Lower leg skin (tissue), 4 donors: ENCODE measurements at regions not wholly inside any gene's neighbourhood (a gene's known extent, or its start where the extent isn't known, plus 50 kb on each side); places are given as distances from the start of the nearest gene placed in this dataset.

ENCODE experiments used
- DNase-seq, 2 donors: peaks; one replicate each; pipeline ENCODE4 v3.0.0-alpha.2; 2019; ENCODE audit warnings: low spot score in 2 of 2
- H3K4me3 ChIP-seq: fragments of 200-600 bp; sonication (generic); 2 replicates; pipeline ENCODE4 v1.5.1; 2017; ENCODE audit warnings: mild to moderate bottlenecking, low read depth; ENCODE audit not compliant: poor library complexity, severe bottlenecking
- POLR2A ChIP-seq, 2 donors: fragments of 450-650 bp; IDR thresholded peaks; one replicate each; pipeline ENCODE4 v1.6.1; 2016 to 2017; ENCODE audit warnings: antibody characterized with exemption in 2 of 2, mild to moderate bottlenecking in 1 of 2, moderate library complexity in 1 of 2
- WGBS, 2 donors: methylation state at CpG; one replicate each; pipeline ENCODE4 v1.1.5; 2018; 5-methylcytosine and 5-hydroxymethylcytosine counted together
- intact Hi-C: fragments of 100-400 bp; cut with DNase I; formaldehyde crosslinking; loops from one replicate; pipeline ENCODE4 v1.15.0; 2023; ENCODE audit warnings: low total_unique reads
- TF ChIP-seq, protein P1 (sequence below), 3 donors: fragments of 450-650 bp; IDR thresholded peaks; one replicate each; pipeline ENCODE4 v1.5.1; 2016; ENCODE audit warnings: antibody characterized with exemption in 3 of 3, mild to moderate bottlenecking in 3 of 3, moderate library complexity in 2 of 3

DNA sequence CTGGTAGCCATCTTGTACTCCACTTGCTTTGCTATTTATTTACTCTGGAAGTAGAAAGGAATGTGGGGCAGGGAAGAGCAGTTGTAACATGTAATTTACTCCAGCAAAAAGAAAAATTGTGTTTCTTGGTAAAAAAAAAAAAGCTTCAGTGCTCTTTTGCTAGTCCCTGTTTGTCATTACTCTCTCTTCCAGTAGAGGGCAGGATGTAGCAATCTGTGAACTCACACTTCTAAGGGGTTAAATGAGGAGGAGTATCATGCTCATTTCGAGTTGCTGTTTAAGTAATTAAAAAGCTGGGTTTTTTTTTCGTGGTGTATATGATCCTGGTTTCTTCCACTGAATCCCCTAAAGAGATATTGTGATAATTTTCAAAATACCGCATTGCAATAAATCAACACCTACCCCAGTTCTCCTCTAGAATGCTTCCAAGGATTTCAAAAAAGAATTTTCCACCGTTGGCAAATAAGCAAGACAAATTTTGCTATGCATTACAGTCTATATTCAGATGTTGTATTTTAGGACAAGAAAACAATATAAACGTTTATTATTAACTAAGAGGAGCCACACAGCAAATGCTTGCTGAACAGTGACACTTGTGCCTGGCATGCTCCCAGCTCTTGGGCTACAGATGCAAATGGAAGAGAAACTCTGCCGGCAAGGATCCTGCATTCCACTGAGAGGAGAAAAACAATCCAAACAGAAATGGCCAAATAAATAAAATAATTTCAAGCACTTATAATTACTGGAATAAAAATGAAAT is 261.6 kb downstream of the ASXL3 start:
- intact Hi-C loops = no loop called here
- DNase-seq = no peak
- TF ChIP-seq, protein P1, sequence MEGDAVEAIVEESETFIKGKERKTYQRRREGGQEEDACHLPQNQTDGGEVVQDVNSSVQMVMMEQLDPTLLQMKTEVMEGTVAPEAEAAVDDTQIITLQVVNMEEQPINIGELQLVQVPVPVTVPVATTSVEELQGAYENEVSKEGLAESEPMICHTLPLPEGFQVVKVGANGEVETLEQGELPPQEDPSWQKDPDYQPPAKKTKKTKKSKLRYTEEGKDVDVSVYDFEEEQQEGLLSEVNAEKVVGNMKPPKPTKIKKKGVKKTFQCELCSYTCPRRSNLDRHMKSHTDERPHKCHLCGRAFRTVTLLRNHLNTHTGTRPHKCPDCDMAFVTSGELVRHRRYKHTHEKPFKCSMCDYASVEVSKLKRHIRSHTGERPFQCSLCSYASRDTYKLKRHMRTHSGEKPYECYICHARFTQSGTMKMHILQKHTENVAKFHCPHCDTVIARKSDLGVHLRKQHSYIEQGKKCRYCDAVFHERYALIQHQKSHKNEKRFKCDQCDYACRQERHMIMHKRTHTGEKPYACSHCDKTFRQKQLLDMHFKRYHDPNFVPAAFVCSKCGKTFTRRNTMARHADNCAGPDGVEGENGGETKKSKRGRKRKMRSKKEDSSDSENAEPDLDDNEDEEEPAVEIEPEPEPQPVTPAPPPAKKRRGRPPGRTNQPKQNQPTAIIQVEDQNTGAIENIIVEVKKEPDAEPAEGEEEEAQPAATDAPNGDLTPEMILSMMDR (IDR thresholded peaks at IDR 0.05) = no peak
- no peak for TF ChIP-seq POLR2A (IDR thresholded peaks at IDR 0.05)
- no peak overlapping the region for H3K4me3 ChIP-seq
- 5 to 9% methylated on average over 6 of the region's 6 CpGs for WGBS, 2 donors

DNA sequence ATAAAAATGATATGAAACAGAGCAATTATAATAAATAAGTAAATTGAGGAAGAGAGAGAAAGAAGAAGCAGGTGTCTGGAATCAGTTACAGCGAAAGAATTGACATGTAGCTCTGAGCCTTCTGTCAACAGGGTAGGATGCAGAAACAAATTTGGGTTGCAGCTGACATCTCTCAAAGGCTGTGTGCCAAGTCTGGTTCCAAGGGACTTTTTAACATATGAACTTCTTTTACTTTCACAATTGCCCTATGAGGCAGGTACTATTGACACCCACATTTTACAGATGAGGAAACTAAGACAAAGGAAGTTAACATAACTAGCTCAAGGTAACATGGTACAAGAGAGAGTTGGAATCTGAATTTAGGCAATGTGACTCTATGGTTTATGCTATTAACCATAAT is 260.0 kb downstream of the ASXL3 start:
- intact Hi-C loops = no loop called here
- TF ChIP-seq, protein P1 (IDR thresholded peaks at IDR 0.05) = no peak
- no peak for TF ChIP-seq POLR2A (IDR thresholded peaks at IDR 0.05)
- WGBS, 2 donors = 69 to 76% methylated on average over 1 of the region's 1 CpG
- no peak overlapping the region for H3K4me3 ChIP-seq
- no peak for DNase-seq

- no peak for DNase-seq
- H3K4me3 ChIP-seq = no peak overlapping the region
- intact Hi-C loops = no loop called here
- TF ChIP-seq POLR2A (IDR thresholded peaks at IDR 0.05) = no peak
- TF ChIP-seq, protein P1 (IDR thresholded peaks at IDR 0.05) = no peak
These were observed 259.2 kb downstream of the ASXL3 start for GRCh38 chr18:33837191-33837590.

DNA sequence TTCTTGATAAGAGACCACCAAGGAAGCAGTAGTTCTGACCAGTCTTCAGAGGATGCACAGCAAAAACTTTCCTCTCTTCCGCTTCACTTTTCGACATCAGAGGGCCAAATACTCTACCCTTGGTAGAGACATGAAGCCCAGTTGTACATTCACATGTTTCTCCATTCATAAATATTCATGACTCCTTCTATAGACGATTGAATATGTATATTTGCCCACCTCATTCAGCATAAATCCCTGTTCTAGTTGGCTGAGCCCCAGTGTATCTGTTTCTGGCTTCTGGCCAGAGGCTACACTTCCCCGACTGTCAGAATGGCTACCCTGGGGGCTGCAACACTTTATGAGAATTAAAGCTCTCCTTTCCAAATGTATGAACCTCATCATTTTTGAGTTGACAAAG is 258.5 kb downstream of the ASXL3 start:
- WGBS, 2 donors = 59 to 66% methylated on average over 4 of the region's 4 CpGs
- no peak for DNase-seq
- TF ChIP-seq POLR2A (IDR thresholded peaks at IDR 0.05) = no peak
- TF ChIP-seq, protein P1 (IDR thresholded peaks at IDR 0.05) = no peak
- H3K4me3 ChIP-seq = no peak overlapping the region
- intact Hi-C loops = no loop called here

- TF ChIP-seq POLR2A (IDR thresholded peaks at IDR 0.05) = no peak
- TF ChIP-seq, protein P1 (IDR thresholded peaks at IDR 0.05) = no peak
- intact Hi-C loops = no loop called here
- no peak for DNase-seq
- no peak overlapping the region for H3K4me3 ChIP-seq
- 94 to 96% methylated on average over 7 of the region's 7 CpGs for WGBS, 2 donors
These were observed 257.4 kb downstream of the ASXL3 start for GRCh38 chr18:33835419-33835818.

- intact Hi-C loops = no loop called here
- TF ChIP-seq, protein P1 (IDR thresholded peaks at IDR 0.05) = no peak
- no peak for TF ChIP-seq POLR2A (IDR thresholded peaks at IDR 0.05)
- no peak for DNase-seq
- no peak overlapping the region for H3K4me3 ChIP-seq
- WGBS, 2 donors = 71 to 92% methylated on average over 1 of the region's 1 CpG
These were observed 255.8 kb downstream of the ASXL3 start for GRCh38 chr18:33833842-33834241.
